NCI-H69 (cell line): ENCODE measurements at regions not wholly inside any gene's neighbourhood (a gene's known extent, or its start where the extent isn't known, plus 50 kb on each side); places are given as distances from the start of the nearest gene placed in this dataset.

Experiments
- DNase-seq: peaks from one replicate; lab custom pipeline; 2025; lab: John Stamatoyannopoulos, UW

GRCh38 chr4:137203601-137204000, 328.7 kb downstream of the PCDH18 start:
- DNase-seq, result peak; percentile 55

DNA sequence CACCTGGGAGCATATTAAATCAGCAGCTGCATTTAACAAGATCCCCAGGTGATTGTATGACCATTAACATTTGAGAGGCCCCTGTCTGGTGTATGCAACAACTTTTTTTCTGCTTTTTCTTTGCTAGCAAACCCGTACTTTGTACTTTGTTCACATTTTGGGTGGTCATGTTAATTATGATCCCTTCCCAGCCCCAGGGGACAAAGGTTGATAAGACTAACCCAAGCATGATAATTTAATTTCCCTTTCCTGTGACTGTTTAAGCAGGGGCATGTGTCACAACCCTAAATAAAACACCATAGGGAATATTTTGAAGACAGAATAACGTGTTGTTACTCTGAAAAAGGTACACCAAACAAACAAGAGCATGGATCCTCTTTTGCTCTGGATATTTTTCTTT, 332.0 kb downstream of the PCDH18 start:
- DNase-seq, result peak; percentile 87

- no peak for DNase-seq
Measured at GRCh38 chr4:137198791-137199190, 333.5 kb downstream of the PCDH18 start.

DNA sequence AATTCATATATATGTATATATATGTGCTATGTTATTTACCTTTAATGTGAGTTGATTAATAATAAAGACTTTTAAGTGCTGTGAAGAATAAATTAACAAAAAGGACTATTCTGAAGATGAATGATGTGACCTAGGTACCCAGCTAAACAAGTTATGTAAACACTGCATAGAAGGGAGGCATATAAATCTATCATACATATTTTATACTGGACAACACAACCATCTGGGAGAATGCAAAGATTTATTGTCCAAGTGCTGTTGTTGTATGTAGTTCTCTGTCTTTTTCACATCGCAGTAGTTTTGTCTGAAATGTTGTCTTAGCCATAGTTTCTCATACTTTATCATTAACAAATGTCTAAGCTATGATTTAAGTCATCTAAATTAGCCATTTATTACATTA, 337.6 kb downstream of the PCDH18 start:
- peak; percentile 14 for DNase-seq

DNA sequence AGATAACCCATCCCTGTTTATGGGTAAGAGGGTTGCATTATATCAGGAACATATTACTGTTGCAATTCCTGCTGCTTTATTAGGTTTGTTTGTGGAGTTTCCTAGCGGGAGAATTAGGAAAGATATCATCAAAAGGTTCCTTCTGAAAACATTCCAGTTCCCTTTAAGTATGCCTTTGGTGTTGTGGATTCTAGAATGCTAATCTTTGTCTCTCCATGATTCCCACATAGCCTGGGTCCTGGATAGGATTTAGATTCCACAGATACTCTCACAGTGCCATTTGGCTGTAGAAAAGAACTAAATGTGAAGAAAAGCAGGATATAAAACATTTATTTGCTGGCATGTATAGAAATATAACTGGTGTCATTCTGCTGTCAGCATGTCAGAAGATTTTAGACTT, 338.7 kb downstream of the PCDH18 start:
- DNase-seq, result no peak

GRCh38 chr4:137181293-137181899, 350.9 kb downstream of the PCDH18 start:
- no peak for DNase-seq

GRCh38 chr4:137180349-137180748, 351.9 kb downstream of the PCDH18 start:
- no peak for DNase-seq

- DNase-seq, result no peak
Measured at GRCh38 chr4:137156807-137157206, 375.5 kb downstream of the PCDH18 start.

DNA sequence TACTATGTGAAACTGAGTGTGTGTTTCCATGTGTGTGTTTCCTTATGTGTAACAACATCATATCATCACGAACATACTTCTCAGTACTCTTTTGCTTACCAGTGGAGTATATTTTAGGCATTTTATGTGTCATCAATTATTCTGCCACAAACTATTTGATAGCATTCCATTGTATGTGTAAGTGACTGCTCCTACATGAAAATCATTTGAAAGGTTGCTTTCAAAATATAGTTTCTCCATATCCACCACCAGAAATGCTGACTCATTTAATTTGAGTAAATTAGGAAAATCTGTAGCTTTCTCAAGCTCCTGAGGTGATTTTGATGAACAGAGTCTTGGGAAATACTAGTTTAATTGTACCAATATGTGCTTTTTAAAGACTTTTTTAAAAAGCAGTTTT, 376.2 kb downstream of the PCDH18 start:
- DNase-seq, result no peak

- DNase-seq, result no peak
Measured at GRCh38 chr4:137131201-137131600, 401.1 kb downstream of the PCDH18 start.

GRCh38 chr4:137129845-137130244, 402.4 kb downstream of the PCDH18 start:
- no peak for DNase-seq

DNA sequence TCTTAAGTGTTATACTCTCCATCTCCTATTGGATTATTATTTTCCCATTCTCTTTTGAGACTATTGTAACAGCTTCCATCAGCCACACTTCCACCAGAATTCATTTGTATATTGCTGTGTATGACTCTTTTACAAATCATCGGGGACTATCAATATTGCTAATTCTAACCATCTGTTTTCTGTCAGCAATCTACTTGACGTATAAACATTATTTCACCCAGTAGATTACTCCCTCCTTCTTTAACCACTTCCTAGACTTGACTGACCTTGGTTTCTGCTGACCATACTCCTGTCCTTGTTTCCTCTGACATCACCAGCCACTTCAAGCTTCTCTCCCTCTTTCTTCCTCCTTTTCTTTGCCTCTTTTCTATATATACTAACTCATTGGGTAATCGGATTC, 402.9 kb downstream of the PCDH18 start:
- DNase-seq, result no peak

DNA sequence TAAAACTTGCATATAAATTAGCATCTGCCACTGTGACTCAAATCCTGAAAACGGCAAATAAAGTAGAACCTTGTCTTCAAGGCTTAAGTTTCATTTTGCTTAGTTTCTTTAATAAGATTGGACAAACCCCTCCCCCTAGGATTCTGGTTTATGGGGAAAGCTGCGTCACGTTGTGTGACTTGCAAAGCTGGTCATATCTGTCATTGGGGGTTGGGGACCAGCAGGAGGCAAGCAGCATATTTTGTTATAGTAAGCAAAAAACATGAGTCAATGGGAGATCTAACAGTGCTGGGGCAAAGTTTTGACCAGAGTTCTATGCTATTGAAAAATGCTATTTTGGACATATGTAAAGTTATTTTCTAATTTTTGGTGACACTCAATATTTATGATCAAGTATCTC, 407.3 kb downstream of the PCDH18 start:
- DNase-seq, result no peak

DNA sequence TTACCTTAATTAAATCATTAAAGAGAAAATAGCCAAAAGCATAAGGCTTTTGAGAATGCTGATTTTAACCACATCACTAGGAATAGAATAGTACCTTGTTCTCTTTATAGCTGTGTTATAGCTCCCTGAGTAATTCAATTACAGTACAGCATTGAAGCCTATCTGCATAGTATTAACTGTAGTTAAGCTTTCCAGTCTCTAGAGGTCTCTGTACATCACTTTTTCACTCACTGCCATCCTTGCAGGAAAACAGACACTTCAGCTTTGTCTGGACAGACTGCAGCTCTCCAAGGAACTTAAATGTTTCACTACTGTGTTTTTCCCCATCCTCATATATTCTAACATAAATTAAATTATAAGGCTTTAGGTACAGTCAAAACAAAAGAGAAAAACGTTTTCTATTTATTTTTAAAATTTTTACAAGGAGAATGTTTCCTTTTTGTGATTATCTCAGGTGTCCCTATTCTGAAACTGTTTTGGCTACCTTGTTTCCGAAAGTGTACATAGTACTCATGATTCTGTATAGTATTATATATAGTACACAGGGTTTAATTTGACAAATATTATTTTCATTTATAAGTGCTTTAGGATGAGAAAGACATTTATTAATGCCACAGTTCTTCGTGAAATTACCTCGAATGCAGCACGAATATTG, 407.9 kb downstream of the PCDH18 start:
- peak; percentile 77 for DNase-seq

DNA sequence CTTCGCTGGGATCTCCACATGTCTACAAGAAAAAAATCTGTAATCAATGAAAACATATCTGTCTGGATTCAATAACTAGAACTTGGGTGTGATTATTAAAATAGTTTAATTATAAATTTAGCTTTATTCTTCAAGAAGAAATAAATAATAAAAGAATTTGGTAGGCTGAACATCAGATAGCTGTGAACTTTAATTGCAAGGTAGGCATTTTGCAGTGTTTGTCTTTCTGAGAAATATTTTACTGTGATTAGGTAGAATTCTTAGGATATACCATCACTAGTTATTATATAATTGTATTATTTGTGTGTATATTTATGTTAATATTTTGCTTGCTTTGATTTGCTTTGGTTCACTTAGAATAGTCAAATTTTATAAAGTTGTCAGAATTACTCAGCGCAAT, 409.4 kb downstream of the PCDH18 start:
- DNase-seq, result no peak

GRCh38 chr4:137116144-137116543, 416.1 kb downstream of the PCDH18 start:
- DNase-seq, result no peak

- no peak for DNase-seq
Measured at GRCh38 chr4:137106733-137107132, 425.6 kb downstream of the PCDH18 start.

DNA sequence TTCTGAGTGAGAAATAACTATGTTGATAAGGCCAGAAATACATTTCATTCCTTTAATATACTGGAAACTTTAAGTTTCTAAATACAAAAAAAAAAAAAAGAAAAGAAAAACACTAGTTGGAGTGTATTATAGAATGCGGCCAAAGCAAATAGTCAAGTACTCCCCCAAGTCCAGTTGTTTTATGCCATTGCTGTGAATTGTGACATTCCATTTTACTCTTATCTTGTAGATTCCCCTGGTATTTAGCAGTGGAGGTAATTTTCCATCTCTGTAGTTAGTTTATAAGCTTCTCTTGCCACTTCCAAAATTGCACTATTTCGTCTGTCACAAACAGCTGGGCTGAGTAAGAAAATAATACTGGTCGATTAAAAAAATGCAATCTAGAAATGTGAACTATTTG, 426.0 kb downstream of the PCDH18 start:
- DNase-seq, result no peak

DNA sequence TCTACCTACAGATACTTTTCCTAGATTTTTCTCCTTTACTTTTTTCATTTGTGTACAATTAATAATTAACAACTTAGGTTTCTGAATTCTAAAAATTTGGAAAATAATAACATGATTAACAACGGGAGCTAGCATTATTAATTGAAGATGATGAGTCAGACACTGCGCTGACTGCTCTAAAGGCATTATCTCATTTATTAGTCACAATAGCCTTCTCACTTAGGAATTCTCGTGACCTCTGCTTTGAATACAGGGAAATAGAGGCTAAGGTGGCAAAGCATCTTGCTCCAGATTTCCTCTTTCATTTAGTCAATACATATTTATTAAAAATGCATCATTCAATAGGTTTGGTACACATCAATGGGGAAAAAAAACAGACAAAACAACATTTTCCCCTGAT, 441.3 kb downstream of the PCDH18 start:
- no peak for DNase-seq

GRCh38 chr4:137083571-137084135, 448.6 kb downstream of the PCDH18 start:
- DNase-seq, result no peak

- DNase-seq, result no peak
Measured at GRCh38 chr4:137082061-137082460, 450.2 kb downstream of the PCDH18 start.

DNA sequence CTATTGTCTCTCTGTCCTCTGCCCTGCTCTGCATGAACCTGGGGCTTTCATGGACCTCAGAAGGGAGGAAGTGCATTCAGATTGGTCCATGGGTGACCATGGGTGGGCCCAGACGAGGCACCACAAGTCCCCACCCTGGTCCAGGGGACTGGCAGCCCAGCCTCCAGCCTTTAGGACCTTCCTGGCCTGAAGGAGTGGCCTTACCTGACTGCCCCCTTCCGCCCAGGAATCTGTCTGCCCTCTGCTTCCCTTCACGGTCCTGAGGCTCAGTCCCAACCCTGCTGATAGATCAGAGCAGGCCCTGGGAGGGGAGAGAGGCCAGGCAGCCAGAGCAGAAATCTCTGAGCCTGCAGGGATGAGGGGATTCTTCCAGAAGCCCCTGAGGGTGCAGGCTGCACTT, 455.4 kb downstream of the PCDH18 start:
- no peak for DNase-seq

DNA sequence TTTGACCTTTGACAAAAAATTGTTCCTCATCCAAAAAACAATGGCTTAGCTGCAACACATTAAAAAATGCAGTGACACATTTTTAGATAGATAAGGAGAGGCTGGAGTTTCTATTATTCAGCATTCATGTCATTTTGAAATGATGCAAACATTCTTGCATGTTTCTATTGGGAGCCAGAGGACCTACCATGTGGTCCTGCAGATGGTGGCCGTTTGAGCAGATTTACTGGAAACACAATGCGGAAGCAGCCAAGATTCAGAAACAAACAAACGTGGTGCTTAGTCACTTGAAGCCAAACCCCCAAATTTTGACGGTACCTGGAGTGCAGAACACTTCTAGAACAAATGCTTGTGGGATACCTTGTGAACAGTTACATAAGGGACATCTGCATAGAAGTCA, 456.7 kb downstream of the PCDH18 start:
- DNase-seq, result no peak

DNA sequence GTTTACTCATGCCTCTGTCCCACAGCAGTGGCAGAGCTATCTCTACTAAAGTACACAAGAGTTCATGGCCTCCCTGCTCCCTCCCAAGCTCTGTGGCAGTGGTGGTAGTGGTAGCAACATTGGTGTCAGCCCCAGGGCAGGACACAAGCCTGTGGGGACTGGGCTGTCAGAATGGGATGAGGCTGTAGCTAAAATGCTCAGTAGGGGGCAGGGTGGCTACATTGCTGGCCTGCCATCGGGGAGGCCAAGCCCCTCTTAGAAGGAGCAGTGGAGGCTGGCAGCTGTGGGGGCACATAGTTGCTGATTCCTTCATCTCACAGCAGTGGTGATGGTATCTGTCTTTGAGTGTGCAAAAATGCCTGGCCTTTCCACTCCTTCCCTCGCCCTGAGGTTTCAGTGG, 461.7 kb downstream of the PCDH18 start:
- no peak for DNase-seq
